NCI-H1694 treated with DMSO at 0.1 percent for 48 hours (cell line): ENCODE measurements at regions not wholly inside any gene's neighbourhood (a gene's known extent, or its start where the extent isn't known, plus 50 kb on each side); places are given as distances from the start of the nearest gene placed in this dataset.
"Not testable (repeated sequence)": the region's sequence is repeated elsewhere in the genome, so short reads cannot be mapped to it uniquely, and the experiment has no call there.

Source experiments
- DNase-seq: peaks from one replicate; lab custom pipeline; 2025; lab: John Stamatoyannopoulos, UW

DNA sequence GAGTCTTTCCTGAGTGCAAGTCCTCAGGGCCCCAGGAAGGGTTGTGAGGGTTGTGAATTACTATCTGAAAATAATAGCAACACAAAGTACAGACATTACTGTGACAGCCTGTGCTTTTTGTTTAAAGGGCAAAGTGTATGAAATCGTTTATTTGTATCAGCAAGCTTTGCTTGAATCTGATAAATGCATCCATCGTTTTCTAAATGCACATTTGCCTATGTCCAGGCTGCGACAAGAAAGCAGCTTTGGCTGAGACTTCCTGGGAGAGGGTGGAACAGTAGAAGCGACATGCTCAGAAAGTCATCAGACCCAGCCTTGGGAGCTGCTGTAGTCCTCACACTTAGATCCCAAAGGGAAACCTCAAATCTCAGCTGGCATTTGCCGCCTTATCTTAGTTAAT, 524.2 kb upstream of the SALL3 start:
- no peak for DNase-seq

DNA sequence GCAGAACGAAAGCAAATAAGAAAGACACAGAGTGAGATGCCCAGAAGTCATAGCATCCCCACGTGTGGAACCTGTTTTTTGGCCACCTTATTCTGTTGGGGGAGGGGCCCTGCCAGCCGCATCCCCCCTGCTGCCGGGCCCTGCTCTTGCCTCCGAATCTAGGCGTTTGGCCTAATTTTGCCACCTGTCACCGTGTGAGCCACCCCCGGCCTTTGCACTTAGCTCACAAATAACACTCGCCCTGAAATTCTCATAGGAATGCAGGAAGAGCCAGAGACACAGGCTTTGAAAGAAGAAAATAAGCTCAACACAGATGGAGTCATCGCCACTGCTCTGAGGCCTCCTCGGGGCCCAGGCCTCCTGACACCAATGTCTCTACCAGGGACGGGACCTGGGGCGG, 522.6 kb upstream of the SALL3 start:
- no peak for DNase-seq

DNA sequence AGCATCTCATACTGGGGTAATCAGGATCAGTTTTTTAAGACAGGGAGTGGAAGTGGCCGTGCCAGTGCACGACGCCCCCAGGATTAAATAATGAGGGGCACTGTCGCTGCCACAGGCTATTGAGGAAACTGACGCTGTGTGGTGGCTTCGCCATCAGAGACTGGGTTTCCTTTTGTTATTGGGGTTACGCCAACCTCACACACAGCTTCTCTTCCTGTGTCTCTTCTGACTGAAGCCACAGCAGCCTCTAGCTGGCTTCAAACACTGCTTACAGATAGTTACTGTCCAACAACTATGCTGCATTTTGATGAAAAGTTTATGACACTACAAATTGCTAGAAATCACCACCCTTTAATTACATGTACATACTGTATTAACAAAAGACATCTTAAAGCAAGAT, 521.9 kb upstream of the SALL3 start:
- DNase-seq = no peak

DNA sequence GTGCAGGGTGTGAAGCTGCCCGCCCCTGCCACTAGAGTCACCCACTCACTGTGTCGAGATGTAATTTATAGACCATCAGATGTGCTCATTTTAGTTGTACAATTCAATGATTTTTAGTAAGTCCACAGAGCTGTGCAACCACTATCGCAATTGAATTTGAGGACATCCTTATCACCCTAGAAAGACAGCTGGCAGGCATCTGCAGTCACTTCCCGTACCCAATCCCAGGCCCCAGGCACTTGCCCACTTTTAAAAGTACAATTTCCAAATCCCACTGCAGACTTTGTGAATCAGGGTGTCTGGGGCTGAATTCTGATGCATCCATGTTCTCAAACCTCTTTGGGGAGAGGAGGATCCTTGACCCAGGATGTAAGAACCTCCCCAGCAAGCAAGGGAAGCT, 521.3 kb upstream of the SALL3 start:
- no peak for DNase-seq

DNA sequence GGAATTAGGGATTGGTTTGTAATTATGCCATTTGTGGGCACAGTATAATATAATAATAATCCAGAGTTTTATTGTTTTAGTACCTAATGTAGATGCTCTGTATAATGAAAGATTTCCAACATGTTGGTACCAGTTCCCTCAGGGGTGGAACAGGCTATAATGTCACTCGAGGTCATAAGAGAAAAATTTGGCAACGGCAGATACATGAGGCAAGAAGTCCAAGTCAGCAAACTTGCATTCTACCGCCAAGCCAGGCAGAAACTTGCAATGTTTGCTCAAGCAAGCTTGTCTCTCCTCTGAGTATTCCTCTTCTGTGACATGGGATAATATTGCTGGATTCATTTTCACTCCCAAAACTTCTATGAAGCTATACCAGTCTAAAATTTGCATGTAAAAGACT, 520.0 kb upstream of the SALL3 start:
- DNase-seq = no peak

- DNase-seq = no peak
These were observed 519.1 kb upstream of the SALL3 start for GRCh38 chr18:78460558-78460957.

DNA sequence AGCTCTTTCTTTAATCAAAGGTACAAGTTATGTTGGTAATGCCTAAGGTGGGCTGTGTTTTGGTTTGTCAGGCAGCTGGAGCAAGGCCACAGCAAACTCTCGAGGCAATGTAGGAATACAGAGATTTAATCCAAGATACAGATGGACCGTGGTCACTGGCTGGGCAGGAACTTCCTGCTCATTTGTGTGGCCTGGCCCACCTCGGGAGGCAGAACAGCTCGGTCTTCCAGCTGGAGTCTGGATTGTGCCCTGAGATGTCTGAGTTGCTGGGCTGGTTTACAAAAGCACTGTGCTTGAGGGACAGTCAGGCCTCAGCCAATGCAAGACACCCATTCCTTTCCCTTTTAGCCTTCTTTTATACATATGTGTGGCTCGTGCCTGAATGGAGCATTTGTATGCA, 506.1 kb upstream of the SALL3 start:
- no peak for DNase-seq

GRCh38 chr18:78477840-78478239, 501.8 kb upstream of the SALL3 start:
- no peak for DNase-seq

DNA sequence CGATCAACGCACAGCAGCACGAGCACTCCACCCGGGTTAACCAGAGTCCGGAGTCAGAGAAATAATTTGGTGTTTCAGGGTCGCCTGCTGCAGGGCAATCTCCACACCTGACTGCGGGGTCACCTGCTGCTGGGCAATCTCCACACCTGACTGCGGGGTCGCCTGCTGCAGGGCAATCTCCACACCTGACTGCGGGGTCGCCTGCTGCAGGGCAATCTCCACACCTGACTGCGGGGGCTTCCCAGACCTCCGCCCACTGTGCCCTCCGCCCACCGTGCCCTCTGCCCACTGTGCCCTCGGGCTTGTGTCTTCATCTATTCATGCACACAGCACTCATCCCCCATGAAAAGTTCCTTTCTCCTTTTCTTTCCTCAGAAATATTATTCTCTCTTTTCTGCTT, 500.2 kb upstream of the SALL3 start:
- no peak for DNase-seq

- no peak for DNase-seq
These were observed 499.2 kb upstream of the SALL3 start for GRCh38 chr18:78480262-78481054.

- DNase-seq = no peak
These were observed 497.2 kb upstream of the SALL3 start for GRCh38 chr18:78482378-78482777.

DNA sequence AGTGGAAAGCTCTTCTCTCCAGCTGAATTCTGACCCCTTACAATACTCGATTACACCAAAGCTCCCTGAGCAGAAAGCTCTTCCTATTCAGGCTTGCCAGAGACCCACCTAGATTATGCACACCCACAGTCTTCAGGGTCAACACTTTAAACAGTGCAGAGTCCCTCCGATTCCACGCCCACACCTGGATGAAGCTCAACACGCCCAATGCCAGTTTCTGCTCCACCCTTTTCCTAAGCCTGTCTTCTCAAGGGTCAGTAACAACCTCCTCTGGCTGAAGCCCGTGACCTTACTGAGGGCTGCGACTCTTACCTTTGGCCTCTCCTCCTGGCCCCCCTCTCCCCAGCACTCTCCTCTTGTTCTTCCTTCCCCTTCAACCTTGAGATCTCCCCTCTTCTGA, 492.0 kb upstream of the SALL3 start:
- no peak for DNase-seq

GRCh38 chr18:78492064-78492812, 487.4 kb upstream of the SALL3 start:
- DNase-seq = no peak

DNA sequence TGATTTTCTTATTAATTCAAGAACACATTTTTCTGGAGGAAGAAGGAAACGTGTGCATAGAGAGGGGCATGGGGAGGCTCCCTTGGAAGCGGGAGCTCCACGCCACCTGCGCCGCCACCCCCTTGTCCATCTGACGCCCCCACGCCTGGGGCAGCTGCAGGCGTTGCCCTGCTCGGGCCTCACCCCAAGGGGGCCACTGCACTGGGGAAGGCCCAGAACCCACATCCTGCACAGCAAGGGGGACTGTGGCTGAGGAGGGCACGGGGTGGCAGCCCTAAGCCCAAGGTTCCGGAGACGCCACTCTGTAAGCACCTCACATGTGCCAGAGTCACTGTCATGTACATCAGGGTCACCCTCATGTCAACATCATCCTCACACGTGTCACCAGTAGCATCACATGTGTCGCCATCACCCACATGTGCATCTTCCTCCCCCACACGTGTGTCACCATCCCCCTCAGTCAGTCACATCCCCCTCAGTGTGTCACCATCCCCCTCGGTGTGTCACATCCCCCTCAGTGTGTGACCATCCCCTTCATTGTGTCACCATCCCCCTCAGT, 486.7 kb upstream of the SALL3 start:
- DNase-seq = no peak

DNA sequence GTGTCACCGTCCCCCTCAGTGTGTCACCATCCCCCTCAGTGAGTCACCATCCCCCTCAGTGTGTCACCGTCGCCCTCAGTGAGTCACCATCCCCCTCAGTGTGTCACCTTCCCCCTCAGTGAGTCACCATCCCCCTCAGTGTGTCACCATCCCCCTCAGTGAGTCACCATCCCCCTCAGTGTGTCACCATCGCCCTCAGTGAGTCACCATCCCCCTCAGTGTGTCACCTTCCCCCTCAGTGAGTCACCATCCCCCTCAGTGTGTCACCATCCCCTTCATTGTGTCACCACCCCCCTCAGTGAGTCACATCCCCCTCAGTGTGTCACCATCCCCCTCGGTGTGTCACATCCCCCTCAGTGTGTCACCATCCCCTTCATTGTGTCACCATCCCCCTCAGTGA, 486.1 kb upstream of the SALL3 start:
- not testable (repeated sequence) for DNase-seq

GRCh38 chr18:78494204-78495085, 485.2 kb upstream of the SALL3 start:
- no peak for DNase-seq

DNA sequence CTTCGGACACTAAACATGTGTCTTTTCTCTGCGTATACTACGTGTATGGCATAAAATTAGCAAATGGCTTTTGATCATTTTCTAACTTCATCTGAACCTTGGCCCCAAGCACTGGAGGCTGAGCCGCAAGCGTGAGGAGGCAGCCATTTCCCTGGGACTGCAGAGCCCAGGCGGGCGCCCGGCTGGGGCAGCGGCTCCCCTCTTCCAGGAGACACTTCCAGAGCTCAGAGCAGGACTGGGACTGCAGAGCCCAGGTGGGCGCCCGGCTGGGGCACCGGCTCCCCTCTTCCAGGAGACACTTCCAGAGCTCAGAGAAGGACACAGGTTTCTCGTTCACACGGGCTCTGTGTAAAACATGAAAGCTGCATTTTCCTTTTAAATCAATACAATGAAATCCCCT, 484.1 kb upstream of the SALL3 start:
- no peak for DNase-seq

GRCh38 chr18:78496079-78496478, 483.5 kb upstream of the SALL3 start:
- no peak for DNase-seq

GRCh38 chr18:78497641-78498040, 482.0 kb upstream of the SALL3 start:
- no peak for DNase-seq

DNA sequence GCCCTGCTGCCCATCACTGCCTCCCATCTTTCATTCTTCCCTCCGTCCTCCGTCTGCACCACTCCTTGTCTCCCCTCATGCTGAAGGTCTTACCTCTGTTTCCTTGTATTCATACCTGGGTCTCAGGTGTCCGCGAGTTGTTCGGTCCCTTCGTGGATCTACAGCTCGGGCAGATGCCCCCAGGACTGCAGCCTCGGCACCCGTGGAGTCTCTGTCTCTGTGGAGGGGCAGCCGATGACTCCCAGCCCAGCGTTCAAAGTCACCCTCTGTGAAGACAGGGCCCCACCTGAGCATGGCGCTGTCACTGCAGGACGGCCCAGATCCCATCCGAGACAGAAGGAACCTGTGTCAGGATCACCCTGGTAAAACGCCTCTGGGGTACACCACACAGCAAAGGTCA, 480.0 kb upstream of the SALL3 start:
- DNase-seq = no peak

- no peak for DNase-seq
These were observed 478.4 kb upstream of the SALL3 start for GRCh38 chr18:78501251-78501650.

DNA sequence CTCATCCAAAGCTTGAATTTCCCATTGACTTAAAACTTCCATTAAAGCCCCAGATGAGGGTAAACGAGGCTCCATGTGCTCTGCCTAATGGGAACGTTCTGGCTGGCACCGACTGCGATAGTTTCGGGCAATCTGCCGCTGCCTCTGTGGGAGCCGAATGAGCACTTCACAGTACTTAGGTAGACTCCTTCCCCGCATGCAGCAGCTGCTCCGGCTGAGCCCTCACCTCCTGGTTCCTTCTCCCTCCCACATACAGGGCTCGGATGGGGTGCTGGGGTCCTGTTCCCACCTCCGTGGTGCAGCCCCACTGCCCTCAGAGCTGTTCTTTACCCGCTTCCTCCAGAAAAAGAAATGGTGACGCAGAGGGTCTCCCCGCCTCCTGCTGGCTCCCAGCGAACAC, 476.5 kb upstream of the SALL3 start:
- no peak for DNase-seq
